Sigmoid colon (tissue), 6 donors: ENCODE measurements at regions not wholly inside any gene's neighbourhood (a gene's known extent, or its start where the extent isn't known, plus 50 kb on each side); places are given as distances from the start of the nearest gene placed in this dataset.

ENCODE experiments used
- DNase-seq: peaks from one replicate; pipeline ENCODE4 v3.0.0-alpha.2; 2019
- H3K27ac ChIP-seq, 4 donors: fragments of 200-600 bp; sonication (generic); one replicate each; pipeline ENCODE4 v1.5.1; 2016 to 2019; ENCODE audit warnings: mild to moderate bottlenecking in 1 of 4
- H3K27me3 ChIP-seq, 3 donors: fragments of 200-600 bp; sonication (generic); one replicate each; pipeline ENCODE4 v1.5.1; 2019; ENCODE audit warnings: mild to moderate bottlenecking in 1 of 3
- H3K36me3 ChIP-seq, 4 donors: fragments of 200-600 bp; sonication (generic); one replicate each; pipeline ENCODE4 v1.5.1; 2016 to 2019
- H3K4me1 ChIP-seq, 4 donors: fragments of 200-600 bp; sonication (generic); one replicate each; pipeline ENCODE4 v1.5.1; 2017 to 2019
- H3K4me3 ChIP-seq, 4 donors: fragments of 200-600 bp; sonication (generic); one replicate each; pipeline ENCODE4 v1.5.1; 2017 to 2019; ENCODE audit warnings: mild to moderate bottlenecking in 2 of 4, moderate library complexity in 1 of 4
- H3K9me3 ChIP-seq, 4 donors: fragments of 200-600 bp in 3 of 4; sonication (generic) in 3 of 4; one replicate each; pipeline versions ENCODE4 v1.5.1 to v1.6.1; 2013 to 2019
- EP300 ChIP-seq, 4 donors: sonication (generic); formaldehyde crosslinking; IDR thresholded peaks; one replicate each; pipeline ENCODE4 v1.6.1; 2017; ENCODE audit warnings: antibody characterized with exemption in 4 of 4
- POLR2A ChIP-seq, 2 donors: fragments of 450-650 bp; IDR thresholded peaks; one replicate each; pipeline ENCODE4 v1.6.1; 2016; ENCODE audit warnings: antibody characterized with exemption in 2 of 2, mild to moderate bottlenecking in 2 of 2, moderate library complexity in 2 of 2
- POLR2AphosphoS5 ChIP-seq, 4 donors: sonication (generic); formaldehyde crosslinking; IDR thresholded peaks; one replicate each; pipeline ENCODE4 v1.6.1; 2017; ENCODE audit warnings: antibody characterized with exemption in 4 of 4
- WGBS, 2 donors: extraction: QIAGEN DNeasy Blood & Tissue Kit; methylation state at CpG; one replicate each; pipeline ENCODE4 v1.1.7; 2013; 5-methylcytosine and 5-hydroxymethylcytosine counted together
- intact Hi-C: fragments of 100-400 bp; cut with DNase I; formaldehyde crosslinking; loops from one replicate; pipeline ENCODE4 v1.15.1; 2023
- TF ChIP-seq, protein P1 (sequence below), 4 experiments: fragments of 450-650 bp in 3 of 4; fragments of 200-600 bp in 1 of 4; IDR thresholded peaks; one replicate each; pipeline ENCODE4 v1.5.1; 2016 to 2019; ENCODE audit warnings: antibody characterized with exemption in 4 of 4, mild to moderate bottlenecking in 3 of 4, moderate library complexity in 2 of 4
- donor health status: healthy with polysubstance abuse.
- donor health status: healthy.

DNA sequence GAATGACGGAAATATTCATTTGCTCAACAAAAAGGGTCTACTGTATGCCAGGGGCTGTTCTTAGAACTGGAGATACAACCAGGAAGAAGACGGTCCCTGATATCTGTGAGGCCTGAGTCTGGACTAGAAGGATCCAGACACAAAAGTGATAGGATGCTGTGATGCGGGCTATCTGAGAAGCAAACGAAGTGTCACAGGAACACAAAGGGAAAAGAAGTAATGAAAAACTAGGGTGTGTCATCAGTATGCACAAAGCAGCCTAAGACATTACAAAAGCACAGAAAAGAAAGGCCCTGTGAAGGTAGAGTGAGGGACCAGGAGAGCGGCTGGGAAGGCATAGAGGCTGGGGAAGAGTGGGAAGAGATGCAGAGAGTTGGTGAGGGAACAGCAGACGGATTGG is 63.3 kb upstream of the C3orf80 start:
- intact Hi-C loops, result loop anchor here (2.0 to 5.0 kb wide), 4 partner anchors 63 to 250 kb away; partner anchors contain the start of gene C3orf80
- 88 to 93% methylated on average over 6 of the region's 6 CpGs for WGBS, 2 donors
- peaks cover 0 to 6% (median 0%) of the 10 kb centered on the region in 4 donors for H3K4me1 ChIP-seq
- no peaks in the 10 kb centered on the region for H3K36me3 ChIP-seq
- TF ChIP-seq POLR2AphosphoS5 (IDR thresholded peaks at IDR 0.05) (no peak), EP300 (IDR thresholded peaks at IDR 0.05) (no peak), POLR2A (IDR thresholded peaks at IDR 0.05) (no peak)
- TF ChIP-seq, protein P1, sequence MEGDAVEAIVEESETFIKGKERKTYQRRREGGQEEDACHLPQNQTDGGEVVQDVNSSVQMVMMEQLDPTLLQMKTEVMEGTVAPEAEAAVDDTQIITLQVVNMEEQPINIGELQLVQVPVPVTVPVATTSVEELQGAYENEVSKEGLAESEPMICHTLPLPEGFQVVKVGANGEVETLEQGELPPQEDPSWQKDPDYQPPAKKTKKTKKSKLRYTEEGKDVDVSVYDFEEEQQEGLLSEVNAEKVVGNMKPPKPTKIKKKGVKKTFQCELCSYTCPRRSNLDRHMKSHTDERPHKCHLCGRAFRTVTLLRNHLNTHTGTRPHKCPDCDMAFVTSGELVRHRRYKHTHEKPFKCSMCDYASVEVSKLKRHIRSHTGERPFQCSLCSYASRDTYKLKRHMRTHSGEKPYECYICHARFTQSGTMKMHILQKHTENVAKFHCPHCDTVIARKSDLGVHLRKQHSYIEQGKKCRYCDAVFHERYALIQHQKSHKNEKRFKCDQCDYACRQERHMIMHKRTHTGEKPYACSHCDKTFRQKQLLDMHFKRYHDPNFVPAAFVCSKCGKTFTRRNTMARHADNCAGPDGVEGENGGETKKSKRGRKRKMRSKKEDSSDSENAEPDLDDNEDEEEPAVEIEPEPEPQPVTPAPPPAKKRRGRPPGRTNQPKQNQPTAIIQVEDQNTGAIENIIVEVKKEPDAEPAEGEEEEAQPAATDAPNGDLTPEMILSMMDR (IDR thresholded peaks at IDR 0.05), result no peak
- H3K9me3 ChIP-seq, result no peaks in the 10 kb centered on the region
- no peak overlapping the region for H3K4me3 ChIP-seq
- no peaks in the 10 kb centered on the region for H3K27me3 ChIP-seq
- DNase-seq, result no peak
- no peak overlapping the region for H3K27ac ChIP-seq

DNA sequence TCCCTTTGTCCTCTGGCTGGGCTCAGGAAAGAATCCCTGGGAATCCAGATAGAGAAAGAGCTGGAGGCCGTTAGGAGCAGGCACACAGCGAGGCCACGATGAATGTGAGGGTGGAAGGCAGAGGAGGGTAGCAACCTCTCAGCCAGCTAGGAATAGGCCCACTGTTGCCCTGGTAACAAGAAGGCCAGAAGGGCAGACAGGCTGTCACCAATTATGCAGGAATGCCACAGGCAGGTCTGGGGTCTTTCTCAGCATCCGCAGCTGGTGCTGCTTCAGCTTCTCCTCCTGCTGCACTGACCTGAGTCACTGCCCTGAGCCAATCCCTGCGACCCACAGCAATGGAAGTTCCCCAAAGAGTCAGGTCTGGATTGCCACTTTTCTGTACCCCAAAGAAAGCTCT is 62.8 kb upstream of the C3orf80 start:
- H3K4me1 ChIP-seq, result peaks cover 0 to 6% (median 0%) of the 10 kb centered on the region in 4 donors
- no peaks in the 10 kb centered on the region for H3K9me3 ChIP-seq
- TF ChIP-seq EP300 (IDR thresholded peaks at IDR 0.05), result no peak
- no peak for TF ChIP-seq POLR2A (IDR thresholded peaks at IDR 0.05)
- no peak for TF ChIP-seq POLR2AphosphoS5 (IDR thresholded peaks at IDR 0.05)
- WGBS, 2 donors, result 90 to 91% methylated on average over 5 of the region's 5 CpGs
- no peak overlapping the region for H3K27ac ChIP-seq
- no peak for DNase-seq
- no peaks in the 10 kb centered on the region for H3K36me3 ChIP-seq
- no peak overlapping the region for H3K4me3 ChIP-seq
- intact Hi-C loops, result loop anchor here (2.0 to 5.0 kb wide), 4 partner anchors 62 to 250 kb away; partner anchors contain the start of gene C3orf80
- H3K27me3 ChIP-seq, result no peaks in the 10 kb centered on the region

DNA sequence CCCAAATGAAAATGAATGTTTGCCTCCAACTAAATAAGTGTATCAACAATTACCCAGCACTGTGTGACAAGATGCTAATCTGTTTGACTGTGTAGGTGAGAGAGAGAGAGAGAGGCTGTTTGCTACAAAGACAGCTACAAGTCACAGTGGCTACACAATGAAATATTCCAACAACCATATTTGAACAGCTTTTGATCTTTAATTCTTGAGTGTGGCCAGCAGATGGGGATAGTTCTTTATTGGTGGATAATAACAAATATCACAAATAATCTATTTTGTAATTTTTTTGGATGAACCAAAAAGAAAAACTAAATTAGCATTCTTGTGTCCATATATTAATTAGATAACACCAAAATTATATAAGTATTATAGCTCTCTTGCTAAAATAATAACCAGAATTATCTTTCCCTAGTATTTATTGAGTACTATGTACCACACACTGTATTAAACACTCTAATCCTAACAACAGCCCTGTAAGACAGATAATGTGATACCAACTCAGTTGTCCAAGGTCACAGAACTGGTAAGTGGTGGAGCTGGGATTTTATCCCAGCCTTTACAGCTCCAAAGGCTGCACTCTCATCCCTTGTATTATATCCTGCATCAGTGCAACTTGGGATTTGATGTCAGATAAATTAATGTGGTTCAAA is 61.9 kb upstream of the C3orf80 start:
- intact Hi-C loops, result loop anchor here (2.0 to 5.0 kb wide), 4 partner anchors 61 to 249 kb away; partner anchors contain the start of gene C3orf80
- no peaks in the 10 kb centered on the region for H3K36me3 ChIP-seq
- no peaks in the 10 kb centered on the region for H3K9me3 ChIP-seq
- H3K27ac ChIP-seq, result no peak overlapping the region
- TF ChIP-seq POLR2AphosphoS5 (IDR thresholded peaks at IDR 0.05) (no peak), POLR2A (IDR thresholded peaks at IDR 0.05) (no peak), EP300 (IDR thresholded peaks at IDR 0.05) (no peak)
- TF ChIP-seq, protein P1 (IDR thresholded peaks at IDR 0.05), result peak; percentile 29 to 52 (median 42)
- H3K27me3 ChIP-seq, result no peaks in the 10 kb centered on the region
- no peak for DNase-seq
- peaks cover 0 to 6% (median 0%) of the 10 kb centered on the region in 4 donors for H3K4me1 ChIP-seq
- no peak overlapping the region for H3K4me3 ChIP-seq

DNA sequence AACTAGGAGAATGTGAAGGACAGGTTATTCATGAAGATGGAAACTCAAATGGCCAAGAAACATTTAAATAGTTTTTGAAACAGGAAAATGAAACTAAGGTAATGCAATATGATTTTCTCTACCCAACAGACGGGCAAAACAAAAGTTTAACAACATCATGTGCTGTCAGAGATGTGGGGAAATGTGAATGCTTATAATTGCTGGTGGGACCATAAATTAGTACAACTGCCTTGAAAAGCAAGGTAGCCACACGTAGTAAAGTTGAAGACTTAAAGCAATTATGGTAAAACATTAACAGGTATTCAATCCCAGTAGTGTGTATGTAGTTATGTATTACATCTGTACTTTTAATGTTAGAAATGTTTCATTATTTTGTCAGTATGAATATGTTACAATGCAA is 57.0 kb upstream of the C3orf80 start:
- no peak overlapping the region for H3K27ac ChIP-seq
- peaks cover 0 to 9% (median 5%) of the 10 kb centered on the region in 4 donors for H3K4me1 ChIP-seq
- no peaks in the 10 kb centered on the region for H3K9me3 ChIP-seq
- no peaks in the 10 kb centered on the region for H3K36me3 ChIP-seq
- no peak overlapping the region for H3K4me3 ChIP-seq
- H3K27me3 ChIP-seq, result no peaks in the 10 kb centered on the region
- 22 to 66% methylated on average over 2 of the region's 2 CpGs for WGBS, 2 donors
- no peak for DNase-seq
- no peak for TF ChIP-seq EP300 (IDR thresholded peaks at IDR 0.05)
- intact Hi-C loops, result no loop called here

DNA sequence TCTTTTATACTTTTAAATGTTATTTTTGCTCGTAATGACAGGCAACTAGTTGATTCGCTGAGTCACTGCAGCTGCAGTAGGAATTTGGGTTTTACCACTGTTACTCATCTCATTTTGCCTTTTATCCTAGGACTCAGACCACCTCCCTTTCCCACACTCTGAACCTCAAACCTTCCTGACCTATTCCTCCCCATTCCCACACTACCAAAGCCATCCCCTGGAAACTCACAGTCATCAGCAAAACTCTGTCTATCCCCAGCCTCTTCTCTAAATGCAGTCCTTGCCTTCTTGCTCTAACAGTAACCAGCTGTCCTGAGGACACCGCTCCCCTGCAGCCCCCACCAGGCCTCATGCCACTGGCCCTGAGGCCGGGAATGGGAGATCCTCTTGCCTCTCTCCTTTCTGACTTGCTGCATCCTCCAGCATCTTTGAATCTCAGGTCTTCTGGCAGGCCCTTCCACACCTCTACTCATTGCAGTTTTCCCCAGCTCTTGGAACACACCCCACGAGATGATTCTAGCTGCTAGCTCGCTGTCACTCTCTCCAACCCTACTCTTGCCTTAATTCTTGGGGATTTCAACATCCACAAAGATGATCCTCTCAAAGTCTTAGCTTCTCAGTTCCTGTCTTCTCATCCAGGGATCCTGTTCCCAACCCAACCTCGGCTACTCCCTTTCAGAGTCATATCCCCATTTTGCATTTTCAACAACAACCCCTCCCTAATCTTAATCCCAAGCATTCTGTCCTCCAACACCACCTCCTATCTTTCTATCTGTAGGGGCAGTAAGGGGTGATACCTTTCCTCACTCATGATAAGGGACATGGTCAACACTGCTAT is 55.9 kb upstream of the C3orf80 start:
- Histone ChIP-seq H3K27me3 (no peaks in the 10 kb centered on the region), H3K4me1 (peaks cover 0 to 6% (median 5%) of the 10 kb centered on the region in 4 donors), H3K27ac (peak overlapping the region in 2 of 4 donors; percentile 15 to 51), H3K4me3 (no peak overlapping the region), H3K9me3 (no peaks in the 10 kb centered on the region), H3K36me3 (no peaks in the 10 kb centered on the region)
- WGBS, 2 donors, result 68 to 79% methylated on average over 7 of the region's 7 CpGs
- TF ChIP-seq POLR2AphosphoS5 (IDR thresholded peaks at IDR 0.05) (no peak), EP300 (IDR thresholded peaks at IDR 0.05) (no peak), POLR2A (IDR thresholded peaks at IDR 0.05) (no peak)
- TF ChIP-seq, protein P1 (IDR thresholded peaks at IDR 0.05), result no peak
- DNase-seq, result no peak
- intact Hi-C loops, result no loop called here
